ENCODE measurements at regions not wholly inside any gene's neighbourhood (a gene's known extent, or its start where the extent isn't known, plus 50 kb on each side); places are given as distances from the start of the nearest gene placed in this dataset.

- no peak for TF ChIP-seq CTCF (IDR thresholded peaks at IDR 0.05; ENCODE audit: control extremely low read depth, extremely low read depth, low read depth, missing control alignments)
- no peak for DNase-seq (ENCODE audit: extremely low spot score)
- POLR2A ChIA-PET: no interaction called here
- CTCF ChIA-PET: no interaction called here
Observed at GRCh38 chr13:85166891-85167290, 632.3 kb downstream of the SLITRK6 start.

- no peak for TF ChIP-seq CTCF (IDR thresholded peaks at IDR 0.05; ENCODE audit: control extremely low read depth, extremely low read depth, low read depth, missing control alignments)
- POLR2A ChIA-PET: no interaction called here
- DNase-seq (ENCODE audit: extremely low spot score): no peak
- CTCF ChIA-PET: no interaction called here
Observed at GRCh38 chr13:85163063-85163462, 636.2 kb downstream of the SLITRK6 start.

GRCh38 chr13:85148009-85148408 lies 651.2 kb downstream of the SLITRK6 start:
- CTCF ChIA-PET: no interaction called here
- TF ChIP-seq CTCF (IDR thresholded peaks at IDR 0.05; ENCODE audit: control extremely low read depth, extremely low read depth, low read depth, missing control alignments): no peak
- POLR2A ChIA-PET: no interaction called here
- DNase-seq (ENCODE audit: extremely low spot score): no peak

GRCh38 chr13:85142351-85142927 lies 656.8 kb downstream of the SLITRK6 start:
- ChIA-PET CTCF (no interaction called here), POLR2A (no interaction called here)
- TF ChIP-seq CTCF (IDR thresholded peaks at IDR 0.05; ENCODE audit: control extremely low read depth, extremely low read depth, low read depth, missing control alignments): no peak
- no peak for DNase-seq (ENCODE audit: extremely low spot score)

- ChIA-PET POLR2A (no interaction called here), CTCF (no interaction called here)
- no peak for TF ChIP-seq CTCF (IDR thresholded peaks at IDR 0.05; ENCODE audit: control extremely low read depth, extremely low read depth, low read depth, missing control alignments)
- DNase-seq (ENCODE audit: extremely low spot score): no peak
Observed at GRCh38 chr13:85141401-85141800, 657.8 kb downstream of the SLITRK6 start.

- TF ChIP-seq CTCF (IDR thresholded peaks at IDR 0.05; ENCODE audit: control extremely low read depth, extremely low read depth, low read depth, missing control alignments): no peak
- CTCF ChIA-PET: no interaction called here
- no peak for DNase-seq (ENCODE audit: extremely low spot score)
- POLR2A ChIA-PET: no interaction called here
Observed at GRCh38 chr13:85140192-85140591, 659.0 kb downstream of the SLITRK6 start.

GRCh38 chr13:85137516-85137915 lies 661.7 kb downstream of the SLITRK6 start:
- TF ChIP-seq CTCF (IDR thresholded peaks at IDR 0.05; ENCODE audit: control extremely low read depth, extremely low read depth, low read depth, missing control alignments): no peak
- CTCF ChIA-PET: no interaction called here
- POLR2A ChIA-PET: no interaction called here

More at GRCh38 chr13:85137516-85137915, 661.7 kb downstream of the SLITRK6 start:
- DNase-seq (ENCODE audit: extremely low spot score): no peak

Data from GM10248 (cell line).